Natural killer cell (primary cell): ENCODE measurements at regions not wholly inside any gene's neighbourhood (a gene's known extent, or its start where the extent isn't known, plus 50 kb on each side); places are given as distances from the start of the nearest gene placed in this dataset.

ENCODE experiments used
- ATAC-seq, 3 donors: fragments of 150-1000 bp in 2 of 3; fragments of 200-7000 bp in 1 of 3; cut with Tn5 transposase; 1 replicate in 1 of 3; 2 replicates in 2 of 3; pipeline ENCODE4 v1.10.0; 2021; ENCODE audit warnings: mild to moderate bottlenecking in 2 of 3, moderate library complexity in 2 of 3
- DNase-seq, 2 donors: peaks; one replicate each; pipeline versions ENCODE4 v3.0.0 to v3.0.0-alpha.2; 2013 to 2021; ENCODE audit warnings: mixed read lengths in 1 of 2
- H3K27ac ChIP-seq: one replicate; pipeline ENCODE4 v1.5.1; 2013; ENCODE audit warnings: mild to moderate bottlenecking, low read length
- H3K27me3 ChIP-seq: one replicate; pipeline ENCODE4 v1.6.1; 2013; ENCODE audit warnings: low read length; ENCODE audit not compliant: control insufficient read depth, insufficient read depth
- H3K36me3 ChIP-seq: one replicate; pipeline ENCODE4 v1.6.1; 2013; ENCODE audit warnings: low read length; ENCODE audit not compliant: control insufficient read depth, insufficient read depth
- H3K4me1 ChIP-seq: one replicate; pipeline ENCODE4 v1.6.1; 2013; ENCODE audit warnings: low read length; ENCODE audit not compliant: control insufficient read depth, insufficient read depth
- H3K4me3 ChIP-seq: one replicate; pipeline ENCODE4 v1.5.1; 2013; ENCODE audit warnings: low read length
- H3K9me3 ChIP-seq: one replicate; pipeline ENCODE4 v1.6.1; 2013; ENCODE audit warnings: low read length; ENCODE audit not compliant: control insufficient read depth, insufficient read depth
- H3K27ac Mint-ChIP-seq, 2 donors: one replicate each; pipeline ENCODE4 v1.8.0; 2022; ENCODE audit warnings: mild to moderate bottlenecking in 2 of 2, mixed read lengths in 2 of 2, moderate library complexity in 1 of 2
- H3K27me3 Mint-ChIP-seq, 2 donors: one replicate each; pipeline ENCODE4 v1.8.0; 2022; ENCODE audit warnings: low read depth in 2 of 2, mixed read lengths in 2 of 2
- H3K36me3 Mint-ChIP-seq: one replicate; pipeline ENCODE4 v1.8.0; 2022; ENCODE audit warnings: mixed read lengths
- H3K4me1 Mint-ChIP-seq, 2 donors: one replicate each; pipeline ENCODE4 v1.8.0; 2022; ENCODE audit warnings: mixed read lengths in 2 of 2
- H3K4me3 Mint-ChIP-seq: one replicate; pipeline ENCODE4 v1.8.0; 2022; ENCODE audit warnings: mild to moderate bottlenecking, moderate library complexity, mixed read lengths
- H3K9me3 Mint-ChIP-seq, 2 donors: one replicate each; pipeline ENCODE4 v1.8.0; 2022; ENCODE audit warnings: mixed read lengths in 2 of 2
- WGBS: methylation state at CpG from one replicate; pipeline ENCODE4 v1.1.7; 2013; ENCODE audit warnings: missing lambda C conversion rate; ENCODE audit not compliant: insufficient coverage; 5-methylcytosine and 5-hydroxymethylcytosine counted together
- intact Hi-C: fragments of 100-400 bp; cut with micrococcal nuclease; formaldehyde crosslinking; loops from one replicate; pipeline ENCODE4 v1.14.2; 2022
- TF ChIP-seq, protein P1 (sequence below): fragments of 200-600 bp; IDR thresholded peaks from one replicate; pipeline ENCODE4 v1.8.0; 2022; ENCODE audit warnings: antibody characterized with exemption

DNA sequence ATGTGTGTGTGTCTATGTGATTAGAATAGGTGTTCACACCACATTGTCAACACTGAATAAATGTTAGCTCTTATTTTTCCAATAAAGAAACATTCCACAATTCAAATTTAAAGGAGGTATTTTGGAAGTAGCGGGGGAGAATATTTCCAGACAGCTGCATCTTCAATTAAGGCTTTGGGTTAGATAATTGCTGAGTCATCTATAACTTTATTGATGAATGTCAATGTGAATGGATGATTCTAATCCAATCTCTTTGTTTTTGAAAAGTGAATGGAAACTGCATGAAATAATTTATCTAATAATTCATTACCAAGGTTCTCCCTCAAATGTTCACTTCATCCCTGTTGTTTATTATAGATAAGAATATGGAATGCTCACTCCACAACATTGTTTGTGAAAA is 625.2 kb downstream of the IRS1 start:
- Histone ChIP-seq H3K9me3 (no peaks in the 10 kb centered on the region), H3K4me1 (no peaks in the 10 kb centered on the region), H3K4me3 (no peak overlapping the region), H3K27me3 (no peaks in the 10 kb centered on the region), H3K36me3 (no peaks in the 10 kb centered on the region), H3K27ac (no peak overlapping the region)
- Mint-ChIP-seq H3K36me3 (no peaks in the 10 kb centered on the region), H3K27ac (no peak overlapping the region), H3K4me1 (no peaks in the 10 kb centered on the region), H3K27me3 (no peaks in the 10 kb centered on the region), H3K4me3 (no peak overlapping the region), H3K9me3 (peaks cover 9 to 12% of the 10 kb centered on the region in 2 donors)
- 60% methylated on average over 1 of the region's 1 CpG for WGBS
- TF ChIP-seq, protein P1, sequence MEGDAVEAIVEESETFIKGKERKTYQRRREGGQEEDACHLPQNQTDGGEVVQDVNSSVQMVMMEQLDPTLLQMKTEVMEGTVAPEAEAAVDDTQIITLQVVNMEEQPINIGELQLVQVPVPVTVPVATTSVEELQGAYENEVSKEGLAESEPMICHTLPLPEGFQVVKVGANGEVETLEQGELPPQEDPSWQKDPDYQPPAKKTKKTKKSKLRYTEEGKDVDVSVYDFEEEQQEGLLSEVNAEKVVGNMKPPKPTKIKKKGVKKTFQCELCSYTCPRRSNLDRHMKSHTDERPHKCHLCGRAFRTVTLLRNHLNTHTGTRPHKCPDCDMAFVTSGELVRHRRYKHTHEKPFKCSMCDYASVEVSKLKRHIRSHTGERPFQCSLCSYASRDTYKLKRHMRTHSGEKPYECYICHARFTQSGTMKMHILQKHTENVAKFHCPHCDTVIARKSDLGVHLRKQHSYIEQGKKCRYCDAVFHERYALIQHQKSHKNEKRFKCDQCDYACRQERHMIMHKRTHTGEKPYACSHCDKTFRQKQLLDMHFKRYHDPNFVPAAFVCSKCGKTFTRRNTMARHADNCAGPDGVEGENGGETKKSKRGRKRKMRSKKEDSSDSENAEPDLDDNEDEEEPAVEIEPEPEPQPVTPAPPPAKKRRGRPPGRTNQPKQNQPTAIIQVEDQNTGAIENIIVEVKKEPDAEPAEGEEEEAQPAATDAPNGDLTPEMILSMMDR, result no peak
- DNase-seq (no peak), ATAC-seq (no peak)
- intact Hi-C loops, result no loop called here

DNA sequence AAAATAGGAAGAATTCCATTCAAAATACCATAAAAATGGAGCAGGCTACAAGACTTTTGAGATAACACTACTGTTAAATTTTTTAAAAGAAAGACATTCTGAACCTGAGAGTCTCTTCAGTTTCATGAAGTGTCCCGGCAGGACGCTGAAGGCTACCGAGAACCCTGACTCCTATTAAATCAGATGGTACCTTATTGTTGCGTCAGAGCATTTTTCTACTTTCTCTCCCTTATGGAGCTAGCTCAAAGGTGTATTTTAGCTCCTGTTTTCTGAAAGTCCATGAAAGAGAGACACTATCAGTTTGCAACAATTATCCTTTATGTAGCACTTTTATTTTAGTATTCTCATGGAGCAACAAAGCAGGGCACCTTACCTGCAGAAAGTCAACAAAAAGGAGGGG is 626.7 kb downstream of the IRS1 start:
- Mint-ChIP-seq H3K4me3 (no peak overlapping the region), H3K27me3 (no peaks in the 10 kb centered on the region), H3K27ac (no peak overlapping the region), H3K36me3 (no peaks in the 10 kb centered on the region), H3K9me3 (peaks cover 6 to 9% of the 10 kb centered on the region in 2 donors), H3K4me1 (no peaks in the 10 kb centered on the region)
- intact Hi-C loops, result no loop called here
- no peaks in the 10 kb centered on the region for H3K36me3 ChIP-seq
- DNase-seq (no peak), ATAC-seq (no peak)
- H3K9me3 ChIP-seq, result no peaks in the 10 kb centered on the region
- WGBS, result 95% methylated on average over 4 of the region's 4 CpGs
- H3K4me1 ChIP-seq, result no peaks in the 10 kb centered on the region
- no peaks in the 10 kb centered on the region for H3K27me3 ChIP-seq
- TF ChIP-seq, protein P1, result no peak
- H3K27ac ChIP-seq, result no peak overlapping the region
- no peak overlapping the region for H3K4me3 ChIP-seq

DNA sequence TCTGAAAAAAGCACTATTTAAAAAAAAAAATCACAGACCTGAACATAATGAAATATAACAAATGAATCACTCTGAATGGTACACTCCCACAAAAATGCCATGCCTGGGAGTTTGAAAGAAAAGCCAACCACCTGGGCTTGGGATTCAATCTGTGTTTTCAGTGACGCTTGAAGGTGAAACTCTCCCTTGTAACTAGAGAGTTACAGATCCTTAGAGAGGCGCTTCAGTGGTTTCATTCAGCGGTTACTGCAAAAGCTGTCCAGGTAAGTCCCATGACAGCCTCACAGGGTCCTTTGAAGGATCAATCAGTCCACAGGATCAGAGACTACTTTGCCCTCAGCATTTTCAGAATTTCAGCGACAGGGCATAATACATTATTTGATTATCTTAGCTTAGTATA is 627.3 kb downstream of the IRS1 start:
- Histone ChIP-seq H3K27me3 (no peaks in the 10 kb centered on the region), H3K27ac (no peak overlapping the region), H3K4me1 (no peaks in the 10 kb centered on the region), H3K9me3 (no peaks in the 10 kb centered on the region), H3K36me3 (no peaks in the 10 kb centered on the region), H3K4me3 (no peak overlapping the region)
- TF ChIP-seq, protein P1, result no peak
- Mint-ChIP-seq H3K4me1 (no peaks in the 10 kb centered on the region), H3K27ac (no peak overlapping the region), H3K27me3 (no peaks in the 10 kb centered on the region), H3K36me3 (no peaks in the 10 kb centered on the region), H3K4me3 (no peak overlapping the region), H3K9me3 (peaks cover 6 to 9% of the 10 kb centered on the region in 2 donors)
- intact Hi-C loops, result no loop called here
- WGBS, result 92% methylated on average over 3 of the region's 4 CpGs
- ATAC-seq, result no peak
- no peak for DNase-seq

DNA sequence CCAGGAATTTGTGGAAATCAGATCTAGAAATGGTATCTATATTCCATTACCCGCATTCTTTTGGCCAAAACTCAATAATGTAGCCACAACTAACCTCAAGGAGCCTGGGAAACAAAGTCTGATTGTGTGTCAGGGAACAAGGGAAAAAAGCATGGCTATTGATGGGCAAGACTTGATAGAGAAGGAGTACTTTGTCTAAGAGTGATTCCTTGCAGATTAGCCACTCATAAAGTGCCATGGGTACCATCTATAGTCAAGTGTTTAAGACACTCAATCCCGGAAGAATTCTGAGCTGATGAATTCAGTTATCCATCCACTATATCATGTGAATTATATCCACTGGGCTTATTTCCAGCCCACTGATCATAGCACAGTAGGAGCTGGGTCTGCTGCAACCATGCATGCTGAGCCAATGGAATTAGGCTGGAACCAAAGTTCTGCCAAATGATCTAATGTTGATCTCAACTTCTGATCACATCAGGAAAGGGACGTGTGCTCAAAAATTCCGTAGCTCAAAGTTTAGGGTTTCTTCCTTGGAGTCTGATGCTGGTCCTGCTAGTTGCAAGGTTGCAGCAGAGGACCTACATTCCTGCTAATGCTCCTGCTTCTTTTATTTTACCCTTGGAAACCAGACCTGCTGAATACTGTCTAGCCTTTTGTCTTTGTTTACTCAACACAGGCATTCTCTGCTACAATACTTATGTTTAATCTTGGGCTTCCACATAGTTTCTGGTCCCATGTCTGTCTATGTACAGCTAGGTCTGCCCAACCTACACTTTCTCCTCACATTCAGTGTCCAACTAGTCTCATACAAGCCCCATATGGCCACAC is 629.7 kb downstream of the IRS1 start:
- 84% methylated on average over 4 of the region's 4 CpGs for WGBS
- H3K4me1 ChIP-seq, result no peaks in the 10 kb centered on the region
- H3K9me3 ChIP-seq, result no peaks in the 10 kb centered on the region
- Mint-ChIP-seq H3K36me3 (no peaks in the 10 kb centered on the region), H3K9me3 (peaks cover 6% of the 10 kb centered on the region in 2 donors), H3K4me3 (no peak overlapping the region), H3K27me3 (no peaks in the 10 kb centered on the region), H3K27ac (no peak overlapping the region), H3K4me1 (no peaks in the 10 kb centered on the region)
- TF ChIP-seq, protein P1, result no peak
- no peak for ATAC-seq
- no peak overlapping the region for H3K27ac ChIP-seq
- H3K4me3 ChIP-seq, result no peak overlapping the region
- H3K36me3 ChIP-seq, result no peaks in the 10 kb centered on the region
- intact Hi-C loops, result no loop called here
- no peaks in the 10 kb centered on the region for H3K27me3 ChIP-seq
- no peak for DNase-seq
